Glutamatergic neuron (in vitro differentiated cells): ENCODE measurements at regions not wholly inside any gene's neighbourhood (a gene's known extent, or its start where the extent isn't known, plus 50 kb on each side); places are given as distances from the start of the nearest gene placed in this dataset.
A peak's percentile ranks its signal among the peaks of the same experiment; 100 is the strongest.

Source experiments
- DNase-seq: peaks from one replicate; pipeline ENCODE4 v3.0.0; 2022
- H3K27ac Mint-ChIP-seq: one replicate; pipeline ENCODE4 v1.8.0; 2020; ENCODE audit warnings: mild to moderate bottlenecking, mixed read lengths, inconsistent platforms; ENCODE audit not compliant: unreplicated experiment
- H3K27me3 Mint-ChIP-seq: one replicate; pipeline ENCODE4 v1.8.0; 2020; ENCODE audit warnings: mild to moderate bottlenecking, moderate library complexity, mixed read lengths, inconsistent platforms; ENCODE audit not compliant: unreplicated experiment
- H3K36me3 Mint-ChIP-seq: one replicate; pipeline ENCODE4 v1.8.0; 2020; ENCODE audit warnings: mild to moderate bottlenecking, mixed read lengths, inconsistent platforms; ENCODE audit not compliant: unreplicated experiment
- H3K4me1 Mint-ChIP-seq: one replicate; pipeline ENCODE4 v1.8.0; 2020; ENCODE audit warnings: mild to moderate bottlenecking, low read depth, mixed read lengths, inconsistent platforms; ENCODE audit not compliant: unreplicated experiment
- H3K4me3 Mint-ChIP-seq: one replicate; pipeline ENCODE4 v1.8.0; 2020; ENCODE audit warnings: mild to moderate bottlenecking, mixed read lengths, inconsistent platforms; ENCODE audit not compliant: unreplicated experiment
- H3K9me3 Mint-ChIP-seq: one replicate; pipeline ENCODE4 v1.8.0; 2020; ENCODE audit warnings: mild to moderate bottlenecking, moderate library complexity, mixed read lengths, inconsistent platforms; ENCODE audit not compliant: unreplicated experiment
- CTCF ChIP-seq: fragments of 200-600 bp; sonication (generic); IDR thresholded peaks from one replicate; pipeline ENCODE4 v1.5.0; 2021; ENCODE audit not compliant: partially characterized antibody, unreplicated experiment

GRCh38 chr12:71237128-71237527 lies 79.3 kb upstream of the TSPAN8 start:
- no peak for DNase-seq
- Mint-ChIP-seq H3K27me3 (no peaks in the 10 kb centered on the region), H3K9me3 (peaks cover 1% of the 10 kb centered on the region), H3K27ac (no peak overlapping the region), H3K36me3 (no peaks in the 10 kb centered on the region), H3K4me1 (peaks cover 14% of the 10 kb centered on the region), H3K4me3 (no peak overlapping the region)
- no peak for TF ChIP-seq CTCF

GRCh38 chr12:71236133-71236660 lies 78.4 kb upstream of the TSPAN8 start:
- H3K4me3 Mint-ChIP-seq = no peak overlapping the region
- no peaks in the 10 kb centered on the region for H3K27me3 Mint-ChIP-seq
- H3K36me3 Mint-ChIP-seq = no peaks in the 10 kb centered on the region
- no peak overlapping the region for H3K27ac Mint-ChIP-seq
- TF ChIP-seq CTCF = no peak
- no peak for DNase-seq
- H3K9me3 Mint-ChIP-seq = peaks cover 1% of the 10 kb centered on the region
- peaks cover 14% of the 10 kb centered on the region for H3K4me1 Mint-ChIP-seq

GRCh38 chr12:71233083-71233482 lies 75.3 kb upstream of the TSPAN8 start:
- H3K4me1 Mint-ChIP-seq = peaks cover 14% of the 10 kb centered on the region
- H3K36me3 Mint-ChIP-seq = peaks cover 11% of the 10 kb centered on the region
- peaks cover 2% of the 10 kb centered on the region for H3K27me3 Mint-ChIP-seq
- DNase-seq = no peak
- no peak overlapping the region for H3K27ac Mint-ChIP-seq
- peaks cover 1% of the 10 kb centered on the region for H3K9me3 Mint-ChIP-seq
- no peak overlapping the region for H3K4me3 Mint-ChIP-seq
- TF ChIP-seq CTCF = no peak

- no peak overlapping the region for H3K4me3 Mint-ChIP-seq
- peaks cover 1% of the 10 kb centered on the region for H3K9me3 Mint-ChIP-seq
- H3K27me3 Mint-ChIP-seq = peaks cover 2% of the 10 kb centered on the region
- H3K4me1 Mint-ChIP-seq = peaks cover 12% of the 10 kb centered on the region
- H3K36me3 Mint-ChIP-seq = peaks cover 11% of the 10 kb centered on the region
- no peak for DNase-seq
- no peak for TF ChIP-seq CTCF
- no peak overlapping the region for H3K27ac Mint-ChIP-seq
These were observed 72.7 kb upstream of the TSPAN8 start for GRCh38 chr12:71230542-71230941.

GRCh38 chr12:71223139-71223538 lies 65.3 kb upstream of the TSPAN8 start:
- DNase-seq = no peak
- Mint-ChIP-seq H3K36me3 (no peaks in the 10 kb centered on the region), H3K4me1 (peaks cover 30% of the 10 kb centered on the region), H3K4me3 (no peak overlapping the region), H3K9me3 (peaks cover 16% of the 10 kb centered on the region), H3K27ac (peak overlapping the region; percentile 10), H3K27me3 (peaks cover 12% of the 10 kb centered on the region)
- no peak for TF ChIP-seq CTCF
